ENCODE measurements at regions not wholly inside any gene's neighbourhood (a gene's known extent, or its start where the extent isn't known, plus 50 kb on each side); places are given as distances from the start of the nearest gene placed in this dataset.

DNA sequence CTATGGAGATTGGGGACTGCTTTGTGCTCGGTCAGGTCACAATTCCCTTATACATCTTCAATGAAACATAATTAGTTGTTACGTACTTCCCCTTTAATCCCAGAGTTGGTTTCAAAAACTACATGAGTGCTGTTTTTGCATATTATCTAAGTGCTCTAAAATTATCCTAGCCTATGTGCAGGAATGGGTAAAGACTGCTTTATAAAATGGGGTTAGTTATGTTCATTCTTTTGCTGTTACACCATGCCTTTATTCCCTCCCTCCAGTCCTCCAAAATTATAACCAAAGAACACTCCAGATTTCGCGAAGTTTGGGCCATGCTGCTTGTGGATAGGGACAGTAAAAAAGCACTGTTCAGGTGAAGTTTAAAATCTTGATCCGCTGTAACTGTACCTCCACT lies 173.9 kb upstream of the SNX7 start:
- no peaks in the 10 kb centered on the region for H3K27me3 Mint-ChIP-seq (ENCODE audit: unreplicated experiment)
- no peak for TF ChIP-seq CTCF (IDR thresholded peaks at IDR 0.05; ENCODE audit: unreplicated experiment)
- H3K9me3 Mint-ChIP-seq (ENCODE audit: unreplicated experiment) = no peaks in the 10 kb centered on the region
- no peak overlapping the region for H3K27ac Mint-ChIP-seq (ENCODE audit: unreplicated experiment)
- no peaks in the 10 kb centered on the region for H3K36me3 Mint-ChIP-seq (ENCODE audit: low read depth, unreplicated experiment)
- no peak overlapping the region for H3K4me3 Mint-ChIP-seq (ENCODE audit: unreplicated experiment)
- H3K4me1 Mint-ChIP-seq (ENCODE audit: unreplicated experiment) = no peaks in the 10 kb centered on the region
- DNase-seq (ENCODE audit: low spot score) = no peak

DNA sequence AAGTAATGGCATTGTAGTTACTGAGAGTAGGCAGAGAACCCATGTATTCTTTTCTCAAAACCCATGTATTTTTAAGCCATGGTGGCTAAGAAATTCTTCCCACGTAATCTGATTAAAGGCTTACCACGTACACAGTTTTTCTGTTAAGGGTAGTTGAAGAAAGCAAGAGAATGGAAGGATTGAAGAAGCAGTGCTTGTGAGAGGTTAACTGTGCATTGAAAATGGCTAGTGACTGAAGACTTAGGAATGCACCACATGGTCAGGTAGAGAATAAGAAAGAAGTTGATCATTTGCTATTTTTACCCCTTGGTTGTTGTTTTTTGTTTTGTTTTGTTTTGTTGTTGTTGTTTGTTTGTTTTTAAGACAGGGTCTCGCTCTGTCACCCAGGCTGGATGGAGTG lies 178.9 kb upstream of the SNX7 start:
- no peak for DNase-seq (ENCODE audit: low spot score)
- Mint-ChIP-seq H3K27me3 (ENCODE audit: unreplicated experiment) (no peaks in the 10 kb centered on the region), H3K4me3 (ENCODE audit: unreplicated experiment) (no peak overlapping the region), H3K27ac (ENCODE audit: unreplicated experiment) (no peak overlapping the region), H3K36me3 (ENCODE audit: low read depth, unreplicated experiment) (no peaks in the 10 kb centered on the region), H3K9me3 (ENCODE audit: unreplicated experiment) (no peaks in the 10 kb centered on the region), H3K4me1 (ENCODE audit: unreplicated experiment) (no peaks in the 10 kb centered on the region)
- no peak for TF ChIP-seq CTCF (IDR thresholded peaks at IDR 0.05; ENCODE audit: unreplicated experiment)

DNA sequence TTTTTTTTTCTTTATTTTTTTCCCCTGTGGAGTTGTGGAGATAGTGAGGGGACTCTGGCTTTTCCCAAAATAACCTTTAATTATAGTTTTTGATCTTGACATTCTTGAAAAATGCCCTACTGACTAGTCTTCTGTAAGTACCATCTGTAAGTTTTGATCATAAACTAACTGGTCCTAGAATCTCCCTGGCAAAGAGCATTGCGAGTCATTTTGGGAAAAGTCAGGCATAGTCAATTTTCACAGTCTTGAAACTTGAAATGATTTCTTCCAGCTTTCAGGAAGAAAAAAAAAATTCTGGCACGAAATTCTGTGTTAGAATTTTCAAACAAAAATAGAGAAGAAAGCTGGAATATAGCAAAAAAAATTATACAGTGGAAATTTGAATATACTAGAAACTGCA lies 181.2 kb upstream of the SNX7 start:
- Mint-ChIP-seq H3K9me3 (ENCODE audit: unreplicated experiment) (no peaks in the 10 kb centered on the region), H3K27ac (ENCODE audit: unreplicated experiment) (no peak overlapping the region), H3K36me3 (ENCODE audit: low read depth, unreplicated experiment) (no peaks in the 10 kb centered on the region), H3K27me3 (ENCODE audit: unreplicated experiment) (no peaks in the 10 kb centered on the region), H3K4me3 (ENCODE audit: unreplicated experiment) (no peak overlapping the region), H3K4me1 (ENCODE audit: unreplicated experiment) (no peaks in the 10 kb centered on the region)
- no peak for TF ChIP-seq CTCF (IDR thresholded peaks at IDR 0.05; ENCODE audit: unreplicated experiment)
- DNase-seq (ENCODE audit: low spot score) = no peak

GRCh38 chr1:98478121-98478520 lies 183.4 kb upstream of the SNX7 start:
- TF ChIP-seq CTCF (IDR thresholded peaks at IDR 0.05; ENCODE audit: unreplicated experiment) = no peak
- Mint-ChIP-seq H3K4me1 (ENCODE audit: unreplicated experiment) (no peaks in the 10 kb centered on the region), H3K27ac (ENCODE audit: unreplicated experiment) (no peak overlapping the region), H3K36me3 (ENCODE audit: low read depth, unreplicated experiment) (no peaks in the 10 kb centered on the region), H3K4me3 (ENCODE audit: unreplicated experiment) (no peak overlapping the region), H3K27me3 (ENCODE audit: unreplicated experiment) (no peaks in the 10 kb centered on the region), H3K9me3 (ENCODE audit: unreplicated experiment) (no peaks in the 10 kb centered on the region)
- DNase-seq (ENCODE audit: low spot score) = no peak

DNA sequence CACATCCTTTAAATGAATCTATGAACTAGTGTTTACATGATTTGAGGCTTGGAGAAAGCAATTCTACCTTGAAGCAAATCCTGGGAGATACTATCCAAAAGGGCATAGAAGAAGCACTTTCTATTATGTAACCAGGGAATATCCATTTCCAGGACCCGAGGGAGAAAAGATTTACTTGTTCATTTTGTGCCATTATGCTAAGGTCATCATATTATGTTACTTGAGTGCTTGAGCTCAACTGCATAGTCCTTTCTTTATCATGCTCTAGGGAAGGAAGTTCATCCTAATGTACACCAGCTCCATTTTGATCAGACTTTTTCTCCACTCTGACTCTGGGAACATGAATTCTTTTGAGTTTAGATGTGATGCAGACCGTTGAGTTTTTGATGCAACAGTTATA lies 188.6 kb upstream of the SNX7 start:
- Mint-ChIP-seq H3K27ac (ENCODE audit: unreplicated experiment) (no peak overlapping the region), H3K4me1 (ENCODE audit: unreplicated experiment) (no peaks in the 10 kb centered on the region), H3K36me3 (ENCODE audit: low read depth, unreplicated experiment) (no peaks in the 10 kb centered on the region), H3K4me3 (ENCODE audit: unreplicated experiment) (no peak overlapping the region), H3K9me3 (ENCODE audit: unreplicated experiment) (no peaks in the 10 kb centered on the region), H3K27me3 (ENCODE audit: unreplicated experiment) (no peaks in the 10 kb centered on the region)
- TF ChIP-seq CTCF (IDR thresholded peaks at IDR 0.05; ENCODE audit: unreplicated experiment) = no peak
- no peak for DNase-seq (ENCODE audit: low spot score)

Data from endothelial cell (in vitro differentiated cells).